ENCODE measurements at regions not wholly inside any gene's neighbourhood (a gene's known extent, or its start where the extent isn't known, plus 50 kb on each side); places are given as distances from the start of the nearest gene placed in this dataset.

DNA sequence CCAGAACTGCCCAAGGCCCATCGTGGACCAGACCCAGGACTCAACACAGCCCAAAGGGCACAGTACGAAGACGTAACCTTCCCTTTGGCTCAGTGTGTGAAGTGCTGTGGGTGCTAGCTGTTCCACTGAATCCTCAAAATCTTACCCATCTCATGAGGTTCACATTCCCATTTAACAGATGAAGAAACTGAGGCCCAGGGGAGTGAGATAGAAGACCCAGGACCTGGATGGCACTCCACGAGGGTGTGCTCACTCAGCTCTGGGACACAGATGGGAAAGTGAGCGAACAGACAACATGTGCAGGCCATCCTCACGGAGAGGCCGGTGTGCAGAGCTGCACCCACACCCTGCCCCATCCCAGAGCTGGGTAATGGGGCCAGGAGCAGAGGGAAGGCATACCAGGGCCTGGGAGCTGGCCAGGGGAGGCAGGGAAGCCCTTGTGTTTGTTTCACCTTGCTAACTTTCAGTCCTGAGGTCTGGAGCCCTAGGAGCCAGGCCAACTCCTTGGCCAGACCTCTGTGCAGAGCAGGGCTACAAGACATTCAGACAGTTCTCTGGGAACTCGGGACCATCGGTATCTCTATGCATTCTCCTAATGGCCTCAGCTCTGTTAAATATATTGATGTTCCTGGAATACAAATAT is 100.3 kb upstream of the ZMIZ1 start:
- H3K4me3 Mint-ChIP-seq: no peak overlapping the region
- no peak for DNase-seq
- H3K9me3 Mint-ChIP-seq: no peaks in the 10 kb centered on the region
- CTCF ChIA-PET: interaction anchor here (1.4 to 2.1 kb wide), 2 partner anchors 100 to 227 kb away, joined by 4 to 6 read pairs; no protein-coding TSS in a partner anchor
- POLR2A ChIA-PET: no interaction called here
- no peaks in the 10 kb centered on the region for H3K36me3 Mint-ChIP-seq
- H3K27me3 Mint-ChIP-seq: no peaks in the 10 kb centered on the region
- intact Hi-C loops (cut with micrococcal nuclease): no loop called here
- peaks cover 4% of the 10 kb centered on the region for H3K4me1 Mint-ChIP-seq (ENCODE audit: low read depth)
- no peak overlapping the region for H3K27ac Mint-ChIP-seq

GRCh38 chr10:78968943-78969342 is 99.8 kb upstream of the ZMIZ1 start:
- CTCF ChIA-PET: interaction anchor here (1.4 to 2.1 kb wide), 2 partner anchors 99 to 227 kb away, joined by 4 to 6 read pairs; no protein-coding TSS in a partner anchor
- Mint-ChIP-seq H3K27me3 (no peaks in the 10 kb centered on the region), H3K36me3 (no peaks in the 10 kb centered on the region), H3K4me3 (no peak overlapping the region), H3K27ac (no peak overlapping the region), H3K4me1 (ENCODE audit: low read depth) (peaks cover 4% of the 10 kb centered on the region), H3K9me3 (no peaks in the 10 kb centered on the region)
- intact Hi-C loops (cut with micrococcal nuclease): no loop called here
- no peak for DNase-seq
- POLR2A ChIA-PET: no interaction called here

DNA sequence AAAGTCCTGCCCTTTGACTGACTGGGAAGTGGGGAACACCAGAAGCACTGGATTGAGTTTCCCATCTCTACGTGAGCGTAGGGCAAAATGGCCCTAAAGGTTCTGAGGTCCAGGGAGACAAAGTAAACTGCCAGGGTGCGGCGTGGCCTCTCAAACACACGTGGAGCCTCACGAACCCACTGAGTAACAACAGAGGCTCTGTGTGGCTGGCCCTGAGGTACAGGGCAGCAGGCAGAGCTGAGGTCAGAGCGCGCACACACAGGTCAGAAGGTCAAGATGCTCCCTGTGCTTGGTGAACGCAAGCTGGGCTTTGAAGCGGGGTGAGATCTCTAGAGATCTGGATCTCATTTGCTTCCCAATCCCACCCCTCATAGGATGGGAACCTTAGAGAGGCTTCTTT is 99.0 kb upstream of the ZMIZ1 start:
- no peak for DNase-seq
- intact Hi-C loops (cut with micrococcal nuclease): loop anchor here (5.0 to 10.0 kb wide), 3 partner anchors 207 to 667 kb away; no protein-coding TSS in a partner anchor
- CTCF ChIA-PET: interaction anchor here (1.4 kb wide), 1 partner anchor 98 kb away, joined by 4 read pairs; no protein-coding TSS in a partner anchor
- Mint-ChIP-seq H3K4me3 (no peak overlapping the region), H3K27ac (no peak overlapping the region), H3K4me1 (ENCODE audit: low read depth) (peaks cover 11% of the 10 kb centered on the region), H3K9me3 (no peaks in the 10 kb centered on the region), H3K36me3 (no peaks in the 10 kb centered on the region), H3K27me3 (no peaks in the 10 kb centered on the region)
- POLR2A ChIA-PET: no interaction called here

DNA sequence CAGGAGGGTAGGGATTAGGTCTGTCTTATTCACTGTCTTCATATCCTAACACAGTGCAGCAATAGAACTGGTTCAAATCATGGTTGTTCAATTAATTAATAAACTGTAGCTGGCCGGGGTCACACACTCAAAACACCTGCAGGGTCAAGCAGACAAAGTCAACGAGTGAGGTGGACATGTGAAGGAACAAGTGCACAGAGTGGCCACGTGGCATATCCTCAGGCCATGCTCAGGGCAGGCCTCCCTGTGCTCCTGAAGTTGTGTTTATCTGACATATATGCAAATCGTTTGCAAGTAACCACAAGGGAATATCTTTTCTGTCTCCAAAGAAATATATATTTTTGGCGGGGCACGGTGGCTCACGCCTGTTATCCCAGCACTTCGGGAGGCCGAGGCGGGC is 98.5 kb upstream of the ZMIZ1 start:
- no peaks in the 10 kb centered on the region for H3K36me3 Mint-ChIP-seq
- intact Hi-C loops (cut with micrococcal nuclease): loop anchor here (5.0 to 10.0 kb wide), 3 partner anchors 208 to 668 kb away; no protein-coding TSS in a partner anchor
- no peak overlapping the region for H3K4me3 Mint-ChIP-seq
- H3K27ac Mint-ChIP-seq: no peak overlapping the region
- no peak for DNase-seq
- no peaks in the 10 kb centered on the region for H3K9me3 Mint-ChIP-seq
- POLR2A ChIA-PET: no interaction called here
- peaks cover 15% of the 10 kb centered on the region for H3K4me1 Mint-ChIP-seq (ENCODE audit: low read depth)
- H3K27me3 Mint-ChIP-seq: no peaks in the 10 kb centered on the region
- CTCF ChIA-PET: no interaction called here

DNA sequence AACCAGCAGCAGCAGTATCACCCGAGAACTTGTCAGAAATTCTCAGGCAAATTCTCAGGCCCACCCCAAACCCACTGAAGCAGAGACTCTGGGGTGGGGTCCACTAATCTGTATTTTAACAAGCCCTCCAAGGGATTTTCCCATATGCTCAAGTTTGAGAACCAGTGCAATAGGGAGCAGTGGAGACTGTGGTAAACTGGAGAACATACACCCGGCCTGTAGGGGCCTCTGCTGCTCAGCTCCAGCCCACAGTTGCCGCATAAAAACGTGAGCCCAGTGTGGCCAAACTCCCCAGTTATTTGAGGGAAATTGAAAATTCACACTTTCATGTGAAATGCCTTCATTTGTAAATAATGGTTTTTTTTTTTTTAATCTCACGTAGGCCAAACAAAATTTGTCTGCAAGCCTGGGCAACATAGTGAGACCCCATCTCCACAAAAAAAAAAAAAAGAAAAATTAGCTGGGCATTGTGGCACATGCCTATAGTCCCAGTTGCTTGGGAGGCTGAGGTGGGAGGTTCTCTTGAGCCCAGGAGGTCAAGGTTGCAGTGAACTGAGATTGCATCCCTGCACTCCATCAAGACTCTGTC is 97.6 kb upstream of the ZMIZ1 start:
- no peaks in the 10 kb centered on the region for H3K27me3 Mint-ChIP-seq
- intact Hi-C loops (cut with micrococcal nuclease): loop anchor here (5.0 to 10.0 kb wide), 3 partner anchors 209 to 669 kb away; no protein-coding TSS in a partner anchor
- no peak overlapping the region for H3K4me3 Mint-ChIP-seq
- H3K36me3 Mint-ChIP-seq: no peaks in the 10 kb centered on the region
- H3K4me1 Mint-ChIP-seq (ENCODE audit: low read depth): peaks cover 22% of the 10 kb centered on the region
- CTCF ChIA-PET: no interaction called here
- no peaks in the 10 kb centered on the region for H3K9me3 Mint-ChIP-seq
- no peak for DNase-seq
- no peak overlapping the region for H3K27ac Mint-ChIP-seq
- POLR2A ChIA-PET: no interaction called here

- POLR2A ChIA-PET: no interaction called here
- Mint-ChIP-seq H3K4me3 (no peak overlapping the region), H3K36me3 (no peaks in the 10 kb centered on the region), H3K9me3 (no peaks in the 10 kb centered on the region), H3K27me3 (no peaks in the 10 kb centered on the region), H3K4me1 (ENCODE audit: low read depth) (peaks cover 22% of the 10 kb centered on the region), H3K27ac (peak overlapping the region; percentile 43)
- intact Hi-C loops (cut with micrococcal nuclease): loop anchor here (5.0 to 10.0 kb wide), 3 partner anchors 210 to 670 kb away; no protein-coding TSS in a partner anchor
- DNase-seq: no peak
- CTCF ChIA-PET: no interaction called here
Observed at GRCh38 chr10:78972160-78972946, 96.4 kb upstream of the ZMIZ1 start.

DNA sequence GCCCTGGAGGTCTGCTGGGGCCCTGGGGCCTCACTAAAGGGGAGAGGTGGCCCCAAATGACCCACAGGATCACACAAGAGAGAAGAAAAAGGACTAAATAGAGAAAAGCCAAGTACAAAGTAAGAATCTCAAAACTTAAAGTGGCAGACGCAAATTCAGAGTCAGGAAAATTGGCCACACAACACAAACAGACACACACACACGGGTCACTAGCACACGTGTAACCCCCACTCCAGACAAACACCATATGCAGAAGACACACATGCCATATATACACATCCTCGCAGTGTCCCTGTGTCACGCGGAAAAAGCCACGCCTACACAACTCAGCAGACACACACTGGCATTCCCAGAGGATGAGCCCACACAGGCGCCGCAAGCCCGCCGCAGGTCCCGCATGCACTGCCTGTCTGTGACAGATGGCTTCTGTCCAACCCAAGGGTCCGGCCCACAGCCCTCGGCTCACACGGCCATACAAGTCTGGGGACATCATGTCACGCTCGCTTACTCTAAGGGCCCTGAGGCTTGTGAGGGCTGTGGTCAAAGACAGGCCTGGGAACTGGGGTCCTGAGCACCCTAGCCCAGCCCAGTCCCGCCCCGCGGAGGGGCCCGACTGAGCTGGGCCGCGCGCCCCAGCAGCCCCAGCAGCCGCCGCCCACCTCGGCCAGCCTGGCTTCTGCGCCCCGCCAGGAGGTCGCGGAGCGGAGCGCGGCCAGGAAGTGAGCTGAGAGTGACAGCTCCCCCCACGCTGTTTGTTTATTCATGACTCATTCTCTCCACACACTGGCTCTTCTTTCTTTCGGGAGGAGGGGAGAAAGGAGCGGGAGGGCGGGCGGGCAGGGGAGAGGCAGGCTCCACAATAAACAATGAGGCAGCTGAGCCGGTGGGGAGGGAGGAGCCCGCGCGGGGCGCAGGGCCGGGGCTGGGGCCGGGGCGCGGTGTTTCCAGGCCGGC is 95.5 kb upstream of the ZMIZ1 start:
- Mint-ChIP-seq H3K9me3 (no peaks in the 10 kb centered on the region), H3K4me1 (ENCODE audit: low read depth) (peaks cover 22% of the 10 kb centered on the region), H3K27ac (peak overlapping the region; percentile 43), H3K4me3 (peak overlapping the region; percentile 49), H3K36me3 (no peaks in the 10 kb centered on the region), H3K27me3 (no peaks in the 10 kb centered on the region)
- intact Hi-C loops (cut with micrococcal nuclease): loop anchor here (1.0 to 10.0 kb wide), 4 partner anchors 75 to 671 kb away; no protein-coding TSS in a partner anchor
- peak; percentile 83 for DNase-seq
- ChIA-PET CTCF (interaction anchor here (1.0 to 2.5 kb wide), 3 partner anchors 30 to 222 kb away, joined by 3 to 8 read pairs (median 7); no protein-coding TSS in a partner anchor), POLR2A (interaction anchor here (0.9 to 2.1 kb wide), 2 partner anchors 18 to 94 kb away, joined by 3 to 8 read pairs; no protein-coding TSS in a partner anchor)

- peak overlapping the region; percentile 89 for H3K4me3 Mint-ChIP-seq
- ChIA-PET POLR2A (interaction anchor here (0.9 to 2.1 kb wide), 3 partner anchors 14 to 94 kb away, joined by 3 to 8 read pairs (median 3); no protein-coding TSS in a partner anchor), CTCF (interaction anchor here (1.0 to 2.5 kb wide), 9 partner anchors 9 to 221 kb away, joined by 3 to 12 read pairs (median 5); no protein-coding TSS in a partner anchor)
- DNase-seq: peak; percentile 62
- no peaks in the 10 kb centered on the region for H3K27me3 Mint-ChIP-seq
- peaks cover 22% of the 10 kb centered on the region for H3K4me1 Mint-ChIP-seq (ENCODE audit: low read depth)
- peak overlapping the region; percentile 97 for H3K27ac Mint-ChIP-seq
- H3K36me3 Mint-ChIP-seq: no peaks in the 10 kb centered on the region
- intact Hi-C loops (cut with micrococcal nuclease): loop anchor here (1.0 to 10.0 kb wide), 6 partner anchors 17 to 672 kb away; partner anchors contain the start of gene ZMIZ1
- H3K9me3 Mint-ChIP-seq: no peaks in the 10 kb centered on the region
Observed at GRCh38 chr10:78973901-78974616, 94.7 kb upstream of the ZMIZ1 start.

DNA sequence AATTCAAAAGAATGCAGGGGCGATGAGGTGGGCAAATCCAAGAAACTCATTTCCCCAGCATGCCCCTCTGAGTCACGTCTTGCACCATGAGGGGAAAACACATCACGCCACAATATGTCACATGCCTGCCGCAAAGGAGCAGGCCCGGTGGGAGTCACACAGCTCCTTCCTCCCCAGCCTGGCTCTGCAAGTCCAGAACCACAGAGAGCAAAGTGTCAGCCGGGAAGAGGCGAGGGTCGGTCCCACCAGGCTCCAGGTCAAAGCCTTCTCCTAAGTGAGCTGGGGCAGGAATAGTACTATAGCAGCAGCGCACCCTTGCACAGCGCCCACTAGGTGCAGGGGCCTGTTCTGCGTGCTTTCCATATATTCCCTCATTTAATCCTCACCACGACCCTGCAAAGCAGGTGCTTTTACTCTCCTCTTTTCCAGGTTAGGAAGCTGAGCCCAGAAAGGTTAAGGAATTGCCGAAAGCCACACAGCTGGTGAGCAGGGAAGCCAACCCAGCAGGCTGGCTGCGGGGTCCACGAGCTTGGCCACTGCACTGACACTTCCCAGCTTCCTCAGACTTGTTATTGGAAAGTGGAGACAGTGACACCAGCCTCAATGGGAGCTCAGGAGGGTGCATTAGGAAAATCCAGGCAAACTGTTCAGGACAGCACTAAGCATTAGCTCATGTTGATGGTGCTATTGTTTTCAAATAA is 94.0 kb upstream of the ZMIZ1 start:
- H3K4me3 Mint-ChIP-seq: peak overlapping the region; percentile 89
- H3K4me1 Mint-ChIP-seq (ENCODE audit: low read depth): peaks cover 22% of the 10 kb centered on the region
- intact Hi-C loops (cut with micrococcal nuclease): loop anchor here (1.0 to 10.0 kb wide), 5 partner anchors 17 to 672 kb away; partner anchors contain the start of gene ZMIZ1
- H3K9me3 Mint-ChIP-seq: no peaks in the 10 kb centered on the region
- ChIA-PET CTCF (interaction anchor here (1.0 to 2.5 kb wide), 11 partner anchors 9 to 220 kb away, joined by 3 to 12 read pairs (median 4); no protein-coding TSS in a partner anchor), POLR2A (interaction anchor here (1.4 to 2.1 kb wide), 2 partner anchors 13 to 93 kb away, joined by 3 to 8 read pairs; no protein-coding TSS in a partner anchor)
- DNase-seq: peak; percentile 86
- peak overlapping the region; percentile 97 for H3K27ac Mint-ChIP-seq
- no peaks in the 10 kb centered on the region for H3K36me3 Mint-ChIP-seq
- no peaks in the 10 kb centered on the region for H3K27me3 Mint-ChIP-seq

GRCh38 chr10:78975926-78976325 is 92.8 kb upstream of the ZMIZ1 start:
- Mint-ChIP-seq H3K4me1 (ENCODE audit: low read depth) (peaks cover 22% of the 10 kb centered on the region), H3K36me3 (no peaks in the 10 kb centered on the region), H3K4me3 (no peak overlapping the region), H3K27ac (peak overlapping the region; percentile 15), H3K27me3 (no peaks in the 10 kb centered on the region), H3K9me3 (no peaks in the 10 kb centered on the region)
- intact Hi-C loops (cut with micrococcal nuclease): loop anchor here (10.0 kb wide), 1 partner anchor 349 kb away; no protein-coding TSS in a partner anchor
- DNase-seq: no peak
- ChIA-PET CTCF (interaction anchor here (1.2 to 2.5 kb wide), 3 partner anchors 12 to 90 kb away, joined by 3 to 12 read pairs (median 8); no protein-coding TSS in a partner anchor), POLR2A (no interaction called here)
